ENCODE measurements at regions not wholly inside any gene's neighbourhood (a gene's known extent, or its start where the extent isn't known, plus 50 kb on each side); places are given as distances from the start of the nearest gene placed in this dataset.

GRCh38 chr2:192437653-192438052 lies 242.9 kb upstream of the TMEFF2 start:
- TF ChIP-seq CTCF (IDR thresholded peaks at IDR 0.05): no peak
- TF ChIP-seq POLR2AphosphoS5 (IDR thresholded peaks at IDR 0.05): no peak
- TF ChIP-seq POLR2A (IDR thresholded peaks at IDR 0.05): no peak
- no peak for TF ChIP-seq EP300 (IDR thresholded peaks at IDR 0.05)

Measured in stomach (tissue), 4 donors.